ENCODE measurements at regions not wholly inside any gene's neighbourhood (a gene's known extent, or its start where the extent isn't known, plus 50 kb on each side); places are given as distances from the start of the nearest gene placed in this dataset.

DNA sequence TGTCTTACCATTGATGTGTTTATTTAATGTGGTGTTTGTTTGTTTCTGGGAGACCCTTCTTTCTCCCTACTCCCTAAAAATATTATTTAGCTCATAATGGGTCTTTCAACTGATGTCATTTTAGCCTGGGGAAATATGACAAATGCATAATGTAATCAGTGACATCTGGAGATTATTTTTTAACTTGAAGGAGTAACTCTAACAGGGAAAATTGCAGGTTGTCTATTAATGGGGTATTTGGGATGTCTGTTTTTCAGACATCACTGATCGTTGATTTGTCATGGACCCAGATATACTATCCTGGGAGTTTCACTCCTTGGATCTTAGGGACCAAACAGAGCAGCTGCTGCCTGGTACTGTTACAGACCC, 230.4 kb downstream of the LOXHD1 start:
- DNase-seq, result no peak
